ENCODE measurements at regions not wholly inside any gene's neighbourhood (a gene's known extent, or its start where the extent isn't known, plus 50 kb on each side); places are given as distances from the start of the nearest gene placed in this dataset.

DNA sequence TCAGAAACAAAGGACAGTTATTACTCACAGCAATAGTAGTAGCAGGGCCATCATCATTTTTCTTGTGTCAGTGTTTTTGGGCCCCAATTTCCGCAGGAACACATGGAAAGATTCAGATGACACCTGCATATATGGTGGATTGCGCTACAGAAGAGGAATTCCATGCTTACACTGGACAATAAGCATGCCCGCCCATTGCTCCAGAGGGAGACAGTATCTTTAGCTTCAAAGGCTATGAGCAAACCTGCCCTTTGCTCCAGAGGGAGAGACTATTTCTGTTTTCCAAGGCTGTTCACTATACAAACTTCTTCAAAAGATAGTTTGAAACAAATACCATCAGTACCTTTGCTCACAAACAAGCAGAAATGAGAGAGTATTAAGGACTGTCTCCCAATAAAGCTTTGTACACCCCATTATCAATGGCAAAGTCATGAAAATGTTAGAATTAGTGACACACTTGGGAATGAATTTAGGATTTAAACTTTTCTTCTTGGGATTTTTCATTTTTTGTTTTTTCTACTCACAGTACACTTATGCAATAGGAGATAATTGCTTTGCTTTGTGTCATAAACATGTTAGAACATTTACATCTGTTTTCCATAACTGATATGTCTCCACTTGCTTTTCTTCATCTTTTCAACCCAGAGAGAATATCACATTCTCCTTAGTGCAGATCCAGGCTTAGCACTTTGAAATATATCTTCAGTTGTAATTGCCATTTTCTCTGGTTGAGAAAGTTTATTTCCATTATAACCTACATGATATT lies 564.5 kb upstream of the ZNF717 start:
- no peak overlapping the region for H3K27ac ChIP-seq (ENCODE audit: low read depth, low read length, poor library complexity, severe bottlenecking)
- H4K20me1 ChIP-seq (ENCODE audit: insufficient read depth, low read length): no peaks in the 10 kb centered on the region
- no peak for TF ChIP-seq EZH2phosphoT487 (IDR thresholded peaks at IDR 0.05; ENCODE audit: borderline replicate concordance, low read depth, low read length)
- TF ChIP-seq, protein P1, sequence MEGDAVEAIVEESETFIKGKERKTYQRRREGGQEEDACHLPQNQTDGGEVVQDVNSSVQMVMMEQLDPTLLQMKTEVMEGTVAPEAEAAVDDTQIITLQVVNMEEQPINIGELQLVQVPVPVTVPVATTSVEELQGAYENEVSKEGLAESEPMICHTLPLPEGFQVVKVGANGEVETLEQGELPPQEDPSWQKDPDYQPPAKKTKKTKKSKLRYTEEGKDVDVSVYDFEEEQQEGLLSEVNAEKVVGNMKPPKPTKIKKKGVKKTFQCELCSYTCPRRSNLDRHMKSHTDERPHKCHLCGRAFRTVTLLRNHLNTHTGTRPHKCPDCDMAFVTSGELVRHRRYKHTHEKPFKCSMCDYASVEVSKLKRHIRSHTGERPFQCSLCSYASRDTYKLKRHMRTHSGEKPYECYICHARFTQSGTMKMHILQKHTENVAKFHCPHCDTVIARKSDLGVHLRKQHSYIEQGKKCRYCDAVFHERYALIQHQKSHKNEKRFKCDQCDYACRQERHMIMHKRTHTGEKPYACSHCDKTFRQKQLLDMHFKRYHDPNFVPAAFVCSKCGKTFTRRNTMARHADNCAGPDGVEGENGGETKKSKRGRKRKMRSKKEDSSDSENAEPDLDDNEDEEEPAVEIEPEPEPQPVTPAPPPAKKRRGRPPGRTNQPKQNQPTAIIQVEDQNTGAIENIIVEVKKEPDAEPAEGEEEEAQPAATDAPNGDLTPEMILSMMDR (conservative IDR thresholded peaks at IDR 0.05; ENCODE audit: low read length): no peak
- CTCF ChIA-PET (ENCODE audit: unreplicated experiment): no interaction called here
- no peaks in the 10 kb centered on the region for H3K9me3 ChIP-seq (ENCODE audit: low read length)
- intact Hi-C loops (cut with micrococcal nuclease; ENCODE audit: unreplicated experiment): no loop called here
- BruUV-seq (replicated peaks): no TSS peak
- H3K36me3 ChIP-seq (ENCODE audit: insufficient read depth, low read length): no peaks in the 10 kb centered on the region
- no peak for DNase-seq (ENCODE audit: low spot score)
- POLR2A ChIA-PET: no interaction called here
- no peaks in the 10 kb centered on the region for H3K79me2 ChIP-seq (ENCODE audit: insufficient read depth, low read depth, low read length)
- H3K4me2 ChIP-seq (ENCODE audit: low read length): no peak overlapping the region
- no peaks in the 10 kb centered on the region for H3K4me1 ChIP-seq (ENCODE audit: insufficient read depth, low read length, poor library complexity, severe bottlenecking)
- H3K9me2 ChIP-seq (ENCODE audit: insufficient read depth, low read length): no peaks in the 10 kb centered on the region
- H3K4me3 ChIP-seq (ENCODE audit: low read depth, low read length, poor library complexity, severe bottlenecking): no peak overlapping the region
- no peak overlapping the region for H2AFZ ChIP-seq (ENCODE audit: low read length)

DNA sequence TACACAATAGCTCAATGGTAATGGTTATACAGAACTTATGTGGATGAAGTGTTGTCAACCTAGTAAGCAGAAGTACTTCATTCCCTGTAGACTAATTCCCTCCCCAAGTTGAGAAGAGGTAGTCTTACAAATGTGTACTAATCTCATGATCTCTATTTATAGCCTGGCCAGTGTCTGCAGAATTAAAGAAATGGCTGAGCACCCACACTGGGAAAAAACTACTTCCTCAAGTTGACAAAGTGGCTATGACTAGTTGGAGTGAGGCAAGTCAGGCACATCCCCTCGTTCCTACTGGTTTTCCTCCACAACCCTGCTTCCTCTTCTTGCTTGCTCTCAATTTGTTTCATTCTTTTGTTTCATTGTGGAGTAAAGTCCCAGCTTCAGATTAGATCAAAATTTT lies 566.7 kb upstream of the ZNF717 start:
- BruUV-seq (replicated peaks): no TSS peak
- H3K79me2 ChIP-seq (ENCODE audit: insufficient read depth, low read depth, low read length): no peaks in the 10 kb centered on the region
- no peaks in the 10 kb centered on the region for H3K9me3 ChIP-seq (ENCODE audit: low read length)
- POLR2A ChIA-PET: no interaction called here
- no peaks in the 10 kb centered on the region for H4K20me1 ChIP-seq (ENCODE audit: insufficient read depth, low read length)
- no peaks in the 10 kb centered on the region for H3K4me1 ChIP-seq (ENCODE audit: insufficient read depth, low read length, poor library complexity, severe bottlenecking)
- no peak overlapping the region for H3K4me2 ChIP-seq (ENCODE audit: low read length)
- no peaks in the 10 kb centered on the region for H3K36me3 ChIP-seq (ENCODE audit: insufficient read depth, low read length)
- CTCF ChIA-PET (ENCODE audit: unreplicated experiment): no interaction called here
- no peak overlapping the region for H2AFZ ChIP-seq (ENCODE audit: low read length)
- no peak for DNase-seq (ENCODE audit: low spot score)
- TF ChIP-seq, protein P1 (conservative IDR thresholded peaks at IDR 0.05; ENCODE audit: low read length): no peak
- TF ChIP-seq EZH2phosphoT487 (IDR thresholded peaks at IDR 0.05; ENCODE audit: borderline replicate concordance, low read depth, low read length): no peak
- no peak overlapping the region for H3K4me3 ChIP-seq (ENCODE audit: low read depth, low read length, poor library complexity, severe bottlenecking)
- H3K9me2 ChIP-seq (ENCODE audit: insufficient read depth, low read length): no peaks in the 10 kb centered on the region
- intact Hi-C loops (cut with micrococcal nuclease; ENCODE audit: unreplicated experiment): no loop called here
- no peak overlapping the region for H3K27ac ChIP-seq (ENCODE audit: low read depth, low read length, poor library complexity, severe bottlenecking)

DNA sequence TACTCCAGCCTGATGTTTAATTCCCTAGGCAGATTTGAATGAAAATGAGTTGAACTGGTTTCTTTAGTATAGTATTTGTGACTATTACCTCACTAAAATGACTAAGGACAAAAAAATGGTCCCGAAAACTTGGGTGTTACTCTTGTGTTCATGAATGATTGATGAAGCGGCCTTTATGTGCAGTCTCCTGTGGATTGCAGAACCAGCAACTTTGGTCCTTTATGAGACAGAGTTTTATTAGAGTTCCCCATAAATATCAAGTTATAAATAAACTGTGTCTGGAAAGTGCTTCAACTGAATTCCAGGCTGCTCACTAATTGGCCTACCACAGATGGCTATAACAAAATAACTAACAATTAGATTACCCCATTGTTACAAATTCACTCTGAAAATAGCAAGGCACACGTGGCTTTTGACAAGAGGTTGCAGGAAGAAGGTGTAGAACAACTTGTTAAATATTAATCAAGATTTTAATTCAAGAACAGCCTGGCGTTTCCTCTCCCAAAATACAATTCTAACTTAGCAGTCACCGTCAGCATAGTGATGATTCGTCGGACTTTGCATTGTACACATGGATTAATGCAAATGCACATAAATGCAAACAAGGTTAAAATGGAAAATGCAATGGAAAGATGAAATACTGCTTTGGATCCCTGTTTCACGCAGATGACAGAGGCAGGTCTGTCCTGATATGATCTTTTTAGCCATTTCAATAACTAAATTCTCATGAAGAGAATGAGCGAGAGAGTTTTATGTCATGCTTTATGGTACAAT lies 567.3 kb upstream of the ZNF717 start:
- Histone ChIP-seq H3K4me3 (ENCODE audit: low read depth, low read length, poor library complexity, severe bottlenecking) (no peak overlapping the region), H2AFZ (ENCODE audit: low read length) (no peak overlapping the region), H3K4me1 (ENCODE audit: insufficient read depth, low read length, poor library complexity, severe bottlenecking) (no peaks in the 10 kb centered on the region), H3K9me3 (ENCODE audit: low read length) (no peaks in the 10 kb centered on the region), H3K4me2 (ENCODE audit: low read length) (no peak overlapping the region), H3K9me2 (ENCODE audit: insufficient read depth, low read length) (no peaks in the 10 kb centered on the region), H3K36me3 (ENCODE audit: insufficient read depth, low read length) (no peaks in the 10 kb centered on the region), H4K20me1 (ENCODE audit: insufficient read depth, low read length) (no peaks in the 10 kb centered on the region), H3K27ac (ENCODE audit: low read depth, low read length, poor library complexity, severe bottlenecking) (no peak overlapping the region), H3K79me2 (ENCODE audit: insufficient read depth, low read depth, low read length) (no peaks in the 10 kb centered on the region)
- CTCF ChIA-PET (ENCODE audit: unreplicated experiment): no interaction called here
- TF ChIP-seq EZH2phosphoT487 (IDR thresholded peaks at IDR 0.05; ENCODE audit: borderline replicate concordance, low read depth, low read length): no peak
- TF ChIP-seq, protein P1 (conservative IDR thresholded peaks at IDR 0.05; ENCODE audit: low read length): no peak
- no TSS peak for BruUV-seq (replicated peaks)
- no peak for DNase-seq (ENCODE audit: low spot score)
- intact Hi-C loops (cut with micrococcal nuclease; ENCODE audit: unreplicated experiment): no loop called here
- POLR2A ChIA-PET: no interaction called here
